ELR (cell line): ENCODE measurements at regions not wholly inside any gene's neighbourhood (a gene's known extent, or its start where the extent isn't known, plus 50 kb on each side); places are given as distances from the start of the nearest gene placed in this dataset.

Experiments used
- DNase-seq: peaks from one replicate; pipeline ENCODE4 v3.0.0-alpha.2; 2015; ENCODE audit warnings: low read depth

DNA sequence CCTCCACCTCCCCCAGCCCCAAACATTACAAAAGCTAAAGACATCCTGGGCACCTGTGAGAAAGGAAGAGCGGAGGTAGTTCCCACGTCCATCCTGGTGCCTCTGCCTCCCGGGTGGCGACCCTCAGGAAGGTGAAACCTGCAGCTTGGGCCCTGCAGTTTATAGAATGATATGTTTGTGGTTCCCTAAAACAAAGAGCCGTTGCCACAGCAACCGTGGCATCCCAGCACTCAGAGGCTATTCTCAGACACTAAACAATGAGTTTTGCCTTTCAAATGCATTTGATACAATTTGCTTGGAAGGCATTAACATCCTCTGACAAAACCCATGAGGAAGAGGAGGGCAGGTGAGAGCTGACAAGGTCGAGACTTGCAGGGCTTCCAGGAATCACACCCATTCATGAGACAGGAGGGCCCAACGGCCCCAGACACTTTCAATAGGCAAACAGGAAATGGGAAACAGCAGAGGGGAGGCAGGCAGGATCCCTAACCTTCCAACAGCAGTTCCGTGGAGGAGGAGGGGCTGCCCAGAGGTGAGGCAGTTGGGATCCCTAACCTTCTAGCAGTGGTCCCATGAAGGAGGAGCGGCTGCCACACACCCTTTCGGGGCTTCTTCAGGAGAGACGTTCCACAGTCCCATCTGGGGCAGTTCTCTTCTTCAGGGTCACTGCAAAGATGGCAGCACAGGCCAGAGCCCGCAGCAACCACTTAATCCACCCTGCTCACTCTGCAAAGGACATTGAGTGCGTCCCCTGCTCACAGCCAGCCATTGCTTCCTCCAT, 379.2 kb downstream of the SHANK2 start:
- DNase-seq = no peak

DNA sequence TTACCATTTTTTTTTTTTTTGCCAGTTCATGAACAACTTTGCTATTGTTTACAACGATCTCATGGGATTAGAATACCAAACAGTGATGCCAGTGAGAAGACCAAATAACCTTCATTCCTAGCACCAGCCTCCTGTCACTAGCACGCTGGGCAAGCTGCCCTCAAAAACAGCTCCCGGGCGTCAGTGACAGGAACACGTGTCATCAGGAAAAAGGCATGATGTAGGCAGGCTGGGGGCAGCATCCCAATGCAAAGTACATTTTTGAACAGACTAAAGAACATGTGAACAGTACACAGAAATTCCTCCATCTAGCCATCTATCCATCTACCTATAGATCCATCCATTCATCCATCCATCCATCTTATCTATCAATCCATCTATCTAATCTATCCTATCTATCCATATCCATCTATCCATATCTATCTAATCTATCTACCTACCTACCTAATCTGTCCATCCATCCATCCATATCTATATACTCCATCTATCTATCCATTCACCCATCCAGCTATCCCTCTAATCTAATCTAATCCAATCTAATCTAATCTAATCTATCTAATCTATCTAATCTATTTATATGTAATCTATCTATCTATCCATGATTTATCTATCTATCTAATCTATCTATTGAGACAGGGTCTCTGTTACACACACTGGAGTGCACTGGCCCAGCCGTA, 378.5 kb downstream of the SHANK2 start:
- DNase-seq = no peak

DNA sequence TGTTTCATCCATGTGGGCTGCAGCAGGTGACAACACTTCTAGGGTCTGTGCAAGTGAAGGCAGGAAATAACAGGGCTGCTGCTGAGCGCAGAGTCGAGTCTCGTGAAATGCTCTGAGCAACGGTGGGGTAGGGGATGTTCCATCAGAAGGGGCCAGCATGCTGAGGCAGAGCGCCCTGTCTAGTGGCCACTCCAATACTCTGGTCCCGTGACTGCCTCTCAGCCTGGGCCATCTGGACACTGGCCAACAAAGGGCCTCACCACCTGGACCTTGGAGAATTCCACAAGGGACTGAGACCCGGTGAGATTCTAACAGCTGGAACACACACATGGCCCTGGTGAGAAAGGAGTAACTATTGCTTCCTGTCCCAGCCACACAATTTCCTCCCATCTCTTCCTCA, 375.7 kb downstream of the SHANK2 start:
- DNase-seq = no peak

GRCh38 chr11:70877151-70877550, 375.2 kb downstream of the SHANK2 start:
- no peak for DNase-seq

DNA sequence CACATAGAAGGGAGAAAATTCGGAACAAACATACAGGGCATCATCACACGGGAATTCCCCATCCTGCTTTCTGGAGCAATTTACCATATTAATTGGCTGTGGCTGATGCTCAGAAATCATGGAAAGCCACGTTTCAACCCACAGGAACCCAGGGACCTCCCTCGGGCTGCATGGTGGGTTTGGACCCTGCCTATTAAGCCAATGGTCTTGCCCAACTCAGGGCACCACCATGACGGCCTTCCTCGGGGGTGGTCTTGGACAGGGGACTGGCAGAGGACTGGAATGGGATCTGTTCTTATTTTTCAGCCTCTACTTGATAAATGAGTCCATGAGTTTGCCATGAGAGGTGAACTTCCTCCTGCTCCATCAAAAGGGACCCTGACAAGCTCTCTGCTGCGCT, 374.0 kb downstream of the SHANK2 start:
- DNase-seq = no peak

GRCh38 chr11:70879601-70880285, 372.6 kb downstream of the SHANK2 start:
- DNase-seq = no peak

DNA sequence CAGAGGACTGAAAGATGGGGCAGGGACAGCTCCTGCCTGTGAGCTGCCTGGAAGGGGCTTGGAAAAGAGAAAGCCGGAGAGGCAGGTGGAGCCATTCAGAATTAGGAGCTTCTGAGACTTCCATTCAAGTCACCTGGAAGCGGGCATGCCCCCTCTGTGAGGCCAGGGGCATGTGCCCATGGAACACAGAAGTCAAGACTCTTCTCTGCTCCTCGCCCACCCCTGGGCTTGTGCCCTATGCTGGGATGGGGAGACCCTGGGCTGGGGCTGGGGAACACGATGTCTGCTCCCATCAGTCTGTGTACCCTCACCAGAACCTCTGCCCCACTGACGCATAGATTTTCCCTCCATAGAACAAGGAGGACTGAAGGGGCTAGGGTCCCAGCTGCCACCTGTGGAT, 372.0 kb downstream of the SHANK2 start:
- no peak for DNase-seq

GRCh38 chr11:70881948-70882715, 370.2 kb downstream of the SHANK2 start:
- no peak for DNase-seq

DNA sequence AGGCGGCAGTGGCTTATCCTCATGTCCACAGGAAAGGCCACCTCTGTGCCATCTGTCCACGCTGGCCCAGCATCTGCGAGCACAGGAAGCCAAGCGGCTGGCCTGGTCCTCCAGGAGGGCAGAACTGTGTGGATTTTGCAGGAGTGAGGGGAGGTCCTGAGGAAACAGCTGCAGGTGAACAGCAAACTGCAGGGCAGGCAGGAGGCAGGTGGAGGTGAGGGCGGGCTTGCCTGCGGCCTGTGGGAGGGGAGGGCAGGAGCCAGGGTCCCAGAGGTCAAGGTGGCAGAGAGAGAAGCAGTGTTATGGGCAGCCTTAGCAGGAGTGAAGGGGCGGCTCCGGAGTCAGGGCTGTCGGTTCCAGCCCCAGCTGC, 369.7 kb downstream of the SHANK2 start:
- no peak for DNase-seq

DNA sequence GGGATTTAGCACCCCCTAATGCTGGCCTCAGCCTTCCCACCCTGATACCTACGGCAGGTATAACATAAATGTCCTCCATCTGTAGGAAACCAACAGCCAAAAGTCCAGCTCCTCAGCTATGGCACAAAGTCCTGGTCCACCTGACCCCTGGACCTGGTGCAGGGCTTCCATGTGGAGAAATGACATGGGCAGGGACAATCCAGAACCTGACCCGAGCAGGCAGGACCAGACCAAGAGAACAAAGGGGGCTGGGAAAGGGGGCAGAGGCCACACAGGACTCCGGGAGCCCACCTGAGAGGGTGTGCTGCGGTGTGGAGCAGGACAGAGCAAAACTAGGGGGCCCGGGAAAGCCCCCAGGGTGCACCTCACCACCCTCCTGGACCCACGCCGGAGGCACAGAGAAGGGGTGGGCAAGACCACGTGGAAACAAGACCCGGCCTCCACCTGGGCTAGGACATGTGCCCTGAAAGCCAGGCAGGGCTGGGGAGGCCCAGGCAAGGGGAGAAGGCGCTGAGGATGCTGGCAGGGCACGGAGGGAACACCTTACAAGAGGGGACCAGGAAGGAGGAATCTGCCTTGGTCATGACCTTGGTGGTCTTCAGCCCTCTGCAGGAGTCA, 368.9 kb downstream of the SHANK2 start:
- no peak for DNase-seq

DNA sequence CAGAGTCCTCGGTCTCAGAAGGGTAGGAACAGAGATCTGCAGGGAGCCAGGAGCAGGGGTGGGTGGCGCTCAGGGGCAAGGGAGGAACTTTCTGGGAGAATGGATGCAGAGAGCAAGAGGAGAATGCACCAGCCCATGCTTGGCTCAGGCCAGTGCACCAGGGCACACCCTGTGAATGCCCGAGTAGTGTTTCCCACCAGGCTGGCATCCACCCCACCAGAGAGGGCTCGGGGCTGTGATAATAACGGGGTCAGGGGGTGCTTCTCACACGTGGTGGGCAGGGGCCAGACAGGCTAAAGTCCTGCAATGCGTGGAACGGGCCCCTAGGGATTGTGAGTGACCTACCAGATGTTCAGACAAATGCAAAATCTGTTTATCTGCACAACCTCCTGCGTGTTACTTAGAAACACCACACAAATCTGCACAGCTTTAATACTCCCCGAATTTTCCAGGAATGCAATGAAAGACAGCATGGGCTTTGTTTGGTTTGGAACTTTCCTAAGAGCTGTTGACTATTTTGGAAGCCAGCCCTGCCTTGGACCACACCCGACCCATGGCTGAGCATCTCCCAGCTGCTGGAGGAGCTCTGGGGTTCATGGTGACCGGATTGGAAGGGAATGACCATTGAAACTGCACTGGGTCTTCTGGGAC, 368.3 kb downstream of the SHANK2 start:
- DNase-seq = no peak

- DNase-seq = no peak
Measured at GRCh38 chr11:70885281-70886231, 366.8 kb downstream of the SHANK2 start.

GRCh38 chr11:70886256-70886655, 366.1 kb downstream of the SHANK2 start:
- DNase-seq = no peak

DNA sequence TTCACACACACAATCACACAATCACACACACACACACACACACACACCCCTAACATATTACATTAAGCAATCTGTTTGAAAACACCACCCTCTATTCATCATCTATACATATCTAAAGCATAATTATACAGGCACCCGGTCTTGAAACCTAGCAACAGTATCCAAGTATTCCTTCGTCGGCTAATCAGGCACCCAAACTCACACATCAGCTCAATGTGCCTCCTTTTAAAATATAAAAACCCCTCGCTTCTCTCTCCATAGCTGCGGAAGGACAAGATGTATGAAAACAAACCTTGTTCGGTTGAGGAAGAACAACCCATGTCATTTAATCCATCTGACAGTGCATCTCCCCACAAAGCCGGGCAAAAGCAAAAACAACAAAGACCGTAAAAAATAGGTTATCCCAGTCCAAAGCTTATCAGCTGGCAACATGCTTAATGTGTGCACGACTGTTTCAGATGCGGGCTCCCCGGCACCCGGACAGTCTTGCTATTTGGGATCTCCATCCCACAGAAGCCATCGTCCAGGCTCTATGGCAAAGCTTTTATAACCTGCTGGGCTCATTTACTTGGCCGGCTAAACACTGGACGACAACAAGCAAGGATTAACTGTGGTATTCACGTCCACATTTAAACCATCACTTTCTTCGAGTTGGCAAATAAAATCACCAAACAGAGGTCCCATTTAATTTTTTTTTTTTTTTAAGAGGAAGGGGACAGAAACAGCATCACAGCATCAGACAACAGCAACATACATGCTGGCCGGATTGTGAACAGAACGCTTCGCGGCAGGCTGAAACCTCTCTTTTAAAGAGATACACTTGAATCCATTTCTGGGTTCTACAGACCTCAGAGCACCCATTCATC, 365.5 kb downstream of the SHANK2 start:
- DNase-seq = no peak

GRCh38 chr11:70887542-70887827, 364.9 kb downstream of the SHANK2 start:
- DNase-seq = no peak

GRCh38 chr11:70888061-70888460, 364.3 kb downstream of the SHANK2 start:
- no peak for DNase-seq

DNA sequence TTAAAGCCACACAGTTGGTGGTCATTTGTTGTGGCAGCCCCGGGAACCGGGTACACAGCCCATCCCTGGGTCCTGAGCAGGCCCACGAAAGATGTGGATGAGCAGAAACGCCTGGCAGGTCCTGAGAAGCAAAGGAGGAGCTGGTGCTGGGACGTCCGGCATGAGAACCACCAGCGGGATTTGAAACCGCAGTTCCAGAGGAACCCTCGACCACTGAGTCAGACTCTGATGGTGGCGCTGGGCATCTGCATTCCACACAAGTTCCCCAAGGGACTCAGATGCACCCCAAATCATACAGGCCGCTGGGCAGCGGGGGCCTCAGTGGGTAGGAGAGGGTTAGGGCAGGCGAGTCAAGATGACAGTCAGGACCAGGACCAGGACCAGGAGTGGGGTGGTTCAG, 363.0 kb downstream of the SHANK2 start:
- DNase-seq = no peak

GRCh38 chr11:70891844-70892380, 360.5 kb downstream of the SHANK2 start:
- DNase-seq = no peak

DNA sequence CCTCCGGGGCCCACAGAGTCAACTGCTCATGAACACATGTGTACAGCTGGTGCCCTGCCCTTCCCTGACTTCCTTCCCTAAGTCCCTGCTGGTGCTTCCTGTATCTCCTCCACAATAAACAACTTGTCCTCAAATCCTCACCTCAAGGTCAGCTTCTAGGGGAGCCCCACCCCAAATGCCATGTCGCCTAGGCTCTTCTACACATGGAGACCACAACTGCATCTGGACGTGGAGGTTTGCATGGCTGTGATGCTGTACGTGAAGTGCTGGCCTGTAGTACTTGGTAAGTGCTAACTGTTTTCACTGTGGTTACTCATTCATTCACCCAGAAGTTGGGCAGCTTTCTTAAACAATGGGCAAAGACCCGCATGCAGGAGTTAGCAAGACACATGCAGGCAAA, 359.5 kb downstream of the SHANK2 start:
- DNase-seq = no peak
